HCT116 (cell line): ENCODE measurements at regions not wholly inside any gene's neighbourhood (a gene's known extent, or its start where the extent isn't known, plus 50 kb on each side); places are given as distances from the start of the nearest gene placed in this dataset.

Experiments used
- ATAC-seq: fragments of 200-7000 bp; cut with Tn5 transposase; 2 replicates; pipeline ENCODE4 v1.9.1; 2020; ENCODE audit warnings: mild to moderate bottlenecking, moderate library complexity
- BruUV-seq: library from RNA; stranded (reverse); fragments of 400-500 nt; replicated peaks from 2 replicates; lab custom pipeline; 2021; lab: Mats Ljungman, UMichigan
- CTCF ChIA-PET: fragments of 300-600 bp; sonication (Branson Sonifier 250); formaldehyde crosslinking; loops from one replicate; lab custom pipeline; 2021; ENCODE audit warnings: antibody characterized with exemption; lab: Charles Lee
- POLR2A ChIA-PET: fragments of 300-600, 350-600 bp; sonication (Branson Sonifier 250); formaldehyde crosslinking; loops from one replicate; lab custom pipeline; 2021; ENCODE audit warnings: antibody characterized with exemption; lab: Charles Lee
- RAD21 ChIA-PET, 2 experiments: fragments of 300-600 bp; sonication (Branson Sonifier 250); formaldehyde crosslinking; loops; one replicate each; lab custom pipeline; 2023; ENCODE audit warnings: low total read pairs in 2 of 2; ENCODE audit not compliant: uncharacterized antibody in 2 of 2, unreplicated experiment in 2 of 2, low non-redundant PET in 1 of 2; lab: Charles Lee
- DNase-seq: peaks from one replicate; pipeline ENCODE4 v3.0.0-alpha.2; 2010; ENCODE audit warnings: low read depth, low spot score
- H2AFZ ChIP-seq: fragments of 200-600 bp; shearing (Covaris generic), sonication (generic); 2 replicates; pipeline ENCODE4 v1.6.1; 2017; ENCODE audit warnings: low read depth, mixed run types, mixed read lengths, antibody characterized with exemption, low read length; ENCODE audit not compliant: poor library complexity, severe bottlenecking
- H3K27ac ChIP-seq: 2 replicates; pipeline ENCODE4 v1.5.1; 2012; ENCODE audit warnings: low read depth, low read length
- H3K27me3 ChIP-seq: fragments of 200-600 bp; sonication (generic); 2 replicates; pipeline ENCODE4 v1.6.1; 2016; ENCODE audit warnings: mixed run types, low read length, mixed read lengths; ENCODE audit not compliant: insufficient read depth
- H3K36me3 ChIP-seq, 2 experiments: fragments of 200-500 bp in 1 of 2; fragments of 200-600 bp in 1 of 2; sonication (Bioruptor generic) in 1 of 2; sonication (generic) in 1 of 2; 2 replicates each; pipeline versions ENCODE4 v1.5.1 to v1.6.1; 2014 to 2016; ENCODE audit warnings: low read length in 2 of 2, inconsistent platforms in 1 of 2, mixed read lengths in 1 of 2, mixed run types in 1 of 2; ENCODE audit not compliant: insufficient read depth in 2 of 2, control insufficient read depth in 1 of 2
- H3K4me1 ChIP-seq, 2 experiments: fragments of 200-600 bp in 1 of 2; sonication (generic) in 1 of 2; 2 replicates each; pipeline versions ENCODE4 v1.5.1 to v1.6.1; 2012 to 2017; ENCODE audit warnings: low read length in 2 of 2, inconsistent platforms in 1 of 2, mild to moderate bottlenecking in 1 of 2, mixed read lengths in 1 of 2, mixed run types in 1 of 2, moderate library complexity in 1 of 2; ENCODE audit not compliant: insufficient read depth in 2 of 2, control insufficient read depth in 1 of 2
- H3K4me2 ChIP-seq: fragments of 200-600 bp; sonication (generic); 2 replicates; pipeline ENCODE4 v1.6.1; 2017; ENCODE audit warnings: mixed run types, low read length, mixed read lengths
- H3K4me3 ChIP-seq, 2 experiments: fragments of 200-600 bp in 1 of 2; sonication (generic) in 1 of 2; replicated peaks in 1 of 2; 2 replicates each; pipeline ENCODE4 v1.5.1; 2011 to 2016; ENCODE audit warnings: low read length in 2 of 2, control low read depth in 1 of 2, low read depth in 1 of 2, mild to moderate bottlenecking in 1 of 2, mixed read lengths in 1 of 2, mixed run types in 1 of 2
- H3K79me2 ChIP-seq: fragments of 200-600 bp; sonication (generic); 2 replicates; pipeline ENCODE4 v1.6.1; 2017; ENCODE audit warnings: mild to moderate bottlenecking, mixed run types, low read length, moderate library complexity, mixed read lengths; ENCODE audit not compliant: insufficient read depth
- H3K9ac ChIP-seq: fragments of 200-600 bp; sonication (generic); 2 replicates; pipeline ENCODE4 v1.6.1; 2016; ENCODE audit warnings: low read length, mixed read lengths
- H3K9me2 ChIP-seq: fragments of 200-600 bp; sonication (generic), shearing (Covaris generic); 2 replicates; pipeline ENCODE4 v1.6.1; 2017; ENCODE audit warnings: mixed run types, mild to moderate bottlenecking, moderate library complexity; ENCODE audit not compliant: insufficient read depth
- H3K9me3 ChIP-seq, 2 experiments: fragments of 200-500 bp in 1 of 2; fragments of 200-600 bp in 1 of 2; sonication (Bioruptor generic) in 1 of 2; sonication (generic) in 1 of 2; 2 replicates each; pipeline ENCODE4 v1.6.1; 2014 to 2017; ENCODE audit warnings: low read length in 2 of 2, mixed read lengths in 2 of 2, inconsistent platforms in 1 of 2, low read depth in 1 of 2, mild to moderate bottlenecking in 1 of 2, mixed run types in 1 of 2, moderate library complexity in 1 of 2; ENCODE audit not compliant: control insufficient read depth in 1 of 2, insufficient read depth in 1 of 2
- H4K20me1 ChIP-seq: fragments of 200-600 bp; sonication (generic), shearing (Covaris generic); 2 replicates; pipeline ENCODE4 v1.6.1; 2017; ENCODE audit warnings: mixed run types, mild to moderate bottlenecking, moderate library complexity; ENCODE audit not compliant: insufficient read depth
- CEBPB ChIP-seq: IDR thresholded peaks from 2 replicates; pipeline ENCODE4 v1.6.1; 2012; ENCODE audit warnings: low read depth
- EGR1 ChIP-seq: IDR thresholded peaks from 2 replicates; pipeline ENCODE4 v1.6.1; 2012; ENCODE audit warnings: low read depth
- ELF1 ChIP-seq: IDR thresholded peaks from 2 replicates; pipeline ENCODE4 v1.6.1; 2012; ENCODE audit warnings: low read depth, borderline replicate concordance
- EZH2phosphoT487 ChIP-seq: fragments of 200-600 bp; IDR thresholded peaks from 2 replicates; pipeline ENCODE4 v1.6.1; 2018; ENCODE audit warnings: antibody characterized with exemption, borderline replicate concordance
- POLR2AphosphoS5 ChIP-seq: IDR thresholded peaks from 2 replicates; pipeline ENCODE4 v1.6.1; 2011; ENCODE audit warnings: mild to moderate bottlenecking, low read depth, low read length, moderate library complexity
- RAD21 ChIP-seq: IDR thresholded peaks from 2 replicates; pipeline ENCODE4 v1.6.1; 2012; ENCODE audit warnings: low read depth, mild to moderate bottlenecking
- SIN3A ChIP-seq: IDR thresholded peaks from 2 replicates; pipeline ENCODE4 v1.6.1; 2012; ENCODE audit warnings: low read depth
- SP1 ChIP-seq: IDR thresholded peaks from 2 replicates; pipeline ENCODE4 v1.6.1; 2012; ENCODE audit warnings: low read depth
- SRF ChIP-seq: IDR thresholded peaks from 2 replicates; pipeline ENCODE4 v1.6.1; 2012; ENCODE audit warnings: low read depth
- TCF7L2 ChIP-seq: IDR thresholded peaks from 2 replicates; pipeline ENCODE4 v1.7.0; 2011; ENCODE audit warnings: borderline replicate concordance, inconsistent platforms; ENCODE audit not compliant: insufficient read depth, insufficient read length; ENCODE audit errors: extremely low read depth
- YY1 ChIP-seq: IDR thresholded peaks from 2 replicates; pipeline ENCODE4 v1.6.1; 2011; ENCODE audit warnings: low read length, low read depth, moderate library complexity, mild to moderate bottlenecking; ENCODE audit not compliant: insufficient replicate concordance; ENCODE audit errors: extremely low read depth
- ZFX ChIP-seq: fragments of 450-650 bp; IDR thresholded peaks from 2 replicates; pipeline ENCODE4 v1.6.1; 2017
- ZNF274 ChIP-seq: fragments of 200-500 bp; sonication (Bioruptor generic); IDR thresholded peaks from 2 replicates; pipeline ENCODE4 v1.6.1; 2014; ENCODE audit warnings: mild to moderate bottlenecking, low read depth, low read length, inconsistent platforms
- intact Hi-C: fragments of 100-400 bp; cut with micrococcal nuclease; formaldehyde crosslinking; loops from 2 replicates; pipeline ENCODE4 v1.10.0; 2022
- TF ChIP-seq, protein P1 (sequence below): IDR thresholded peaks from 2 replicates; pipeline ENCODE4 v1.6.1; 2011; ENCODE audit warnings: mild to moderate bottlenecking, low read length, moderate library complexity; ENCODE audit not compliant: insufficient replicate concordance; ENCODE audit errors: extremely low read depth
- TF ChIP-seq, protein P2 (sequence below): IDR thresholded peaks from 2 replicates; pipeline ENCODE4 v1.6.1; 2012
- TF ChIP-seq, protein P3 (sequence below), 3 experiments: fragments of 200-600 bp in 1 of 3; sonication (generic) in 1 of 3; IDR thresholded peaks in 2 of 3; conservative IDR thresholded peaks in 1 of 3; 2 replicates each; pipeline ENCODE4 v1.5.1; 2012 to 2017; ENCODE audit warnings: low read depth in 2 of 3, low read length in 2 of 3, antibody characterized with exemption in 1 of 3, borderline replicate concordance in 1 of 3, control low read depth in 1 of 3, mild to moderate bottlenecking in 1 of 3, mixed read lengths in 1 of 3, mixed run types in 1 of 3, moderate library complexity in 1 of 3; ENCODE audit not compliant: insufficient read depth in 1 of 3
- TF ChIP-seq, protein P4 (sequence below): IDR thresholded peaks from 2 replicates; pipeline ENCODE4 v1.6.1; 2012
- TF ChIP-seq, protein P5 (sequence below): IDR thresholded peaks from 2 replicates; pipeline ENCODE4 v1.6.1; 2012; ENCODE audit warnings: low read depth

DNA sequence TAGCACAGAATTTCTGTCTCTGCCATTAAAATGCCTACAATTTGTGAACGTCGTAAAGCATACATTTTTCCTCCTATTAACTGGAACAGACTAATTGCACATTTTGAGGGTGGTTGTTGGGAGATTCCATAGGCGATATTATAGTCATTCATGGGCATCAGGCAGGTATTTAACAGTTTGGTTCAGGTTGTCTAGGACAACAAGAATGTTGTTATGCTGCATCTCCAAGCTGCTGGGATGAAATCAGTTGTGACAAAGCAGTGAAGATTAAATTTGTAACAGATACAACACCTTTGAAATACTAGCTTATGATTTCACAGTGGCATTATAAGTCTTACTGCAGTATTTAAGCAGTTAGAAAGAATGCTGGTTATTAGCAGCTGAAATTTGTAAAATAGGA, 339.7 kb upstream of the PITX2 start:
- ChIA-PET POLR2A (no interaction called here), CTCF (no interaction called here), RAD21 (no interaction called here)
- Histone ChIP-seq H3K4me1 (no peaks in the 10 kb centered on the region), H3K4me3 (no peak overlapping the region), H3K4me2 (no peak overlapping the region), H3K36me3 (no peaks in the 10 kb centered on the region), H3K9me3 (no peaks in the 10 kb centered on the region), H2AFZ (no peak overlapping the region), H3K9me2 (no peaks in the 10 kb centered on the region), H3K27me3 (no peaks in the 10 kb centered on the region), H3K27ac (no peak overlapping the region), H3K79me2 (no peaks in the 10 kb centered on the region), H3K9ac (no peak overlapping the region), H4K20me1 (no peaks in the 10 kb centered on the region)
- ATAC-seq: no peak
- intact Hi-C loops: no loop called here
- DNase-seq: no peak
- BruUV-seq: no TSS peak
- TF ChIP-seq ZFX (no peak), SIN3A (no peak), POLR2AphosphoS5 (no peak), RAD21 (no peak), CEBPB (no peak), TCF7L2 (no peak), ELF1 (no peak), EGR1 (no peak), SRF (no peak), SP1 (no peak), EZH2phosphoT487 (no peak), YY1 (no peak), ZNF274 (no peak)
- TF ChIP-seq, protein P1, sequence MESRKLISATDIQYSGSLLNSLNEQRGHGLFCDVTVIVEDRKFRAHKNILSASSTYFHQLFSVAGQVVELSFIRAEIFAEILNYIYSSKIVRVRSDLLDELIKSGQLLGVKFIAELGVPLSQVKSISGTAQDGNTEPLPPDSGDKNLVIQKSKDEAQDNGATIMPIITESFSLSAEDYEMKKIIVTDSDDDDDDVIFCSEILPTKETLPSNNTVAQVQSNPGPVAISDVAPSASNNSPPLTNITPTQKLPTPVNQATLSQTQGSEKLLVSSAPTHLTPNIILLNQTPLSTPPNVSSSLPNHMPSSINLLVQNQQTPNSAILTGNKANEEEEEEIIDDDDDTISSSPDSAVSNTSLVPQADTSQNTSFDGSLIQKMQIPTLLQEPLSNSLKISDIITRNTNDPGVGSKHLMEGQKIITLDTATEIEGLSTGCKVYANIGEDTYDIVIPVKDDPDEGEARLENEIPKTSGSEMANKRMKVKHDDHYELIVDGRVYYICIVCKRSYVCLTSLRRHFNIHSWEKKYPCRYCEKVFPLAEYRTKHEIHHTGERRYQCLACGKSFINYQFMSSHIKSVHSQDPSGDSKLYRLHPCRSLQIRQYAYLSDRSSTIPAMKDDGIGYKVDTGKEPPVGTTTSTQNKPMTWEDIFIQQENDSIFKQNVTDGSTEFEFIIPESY: no peak
- TF ChIP-seq, protein P2, sequence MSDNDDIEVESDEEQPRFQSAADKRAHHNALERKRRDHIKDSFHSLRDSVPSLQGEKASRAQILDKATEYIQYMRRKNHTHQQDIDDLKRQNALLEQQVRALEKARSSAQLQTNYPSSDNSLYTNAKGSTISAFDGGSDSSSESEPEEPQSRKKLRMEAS: no peak
- TF ChIP-seq, protein P3, sequence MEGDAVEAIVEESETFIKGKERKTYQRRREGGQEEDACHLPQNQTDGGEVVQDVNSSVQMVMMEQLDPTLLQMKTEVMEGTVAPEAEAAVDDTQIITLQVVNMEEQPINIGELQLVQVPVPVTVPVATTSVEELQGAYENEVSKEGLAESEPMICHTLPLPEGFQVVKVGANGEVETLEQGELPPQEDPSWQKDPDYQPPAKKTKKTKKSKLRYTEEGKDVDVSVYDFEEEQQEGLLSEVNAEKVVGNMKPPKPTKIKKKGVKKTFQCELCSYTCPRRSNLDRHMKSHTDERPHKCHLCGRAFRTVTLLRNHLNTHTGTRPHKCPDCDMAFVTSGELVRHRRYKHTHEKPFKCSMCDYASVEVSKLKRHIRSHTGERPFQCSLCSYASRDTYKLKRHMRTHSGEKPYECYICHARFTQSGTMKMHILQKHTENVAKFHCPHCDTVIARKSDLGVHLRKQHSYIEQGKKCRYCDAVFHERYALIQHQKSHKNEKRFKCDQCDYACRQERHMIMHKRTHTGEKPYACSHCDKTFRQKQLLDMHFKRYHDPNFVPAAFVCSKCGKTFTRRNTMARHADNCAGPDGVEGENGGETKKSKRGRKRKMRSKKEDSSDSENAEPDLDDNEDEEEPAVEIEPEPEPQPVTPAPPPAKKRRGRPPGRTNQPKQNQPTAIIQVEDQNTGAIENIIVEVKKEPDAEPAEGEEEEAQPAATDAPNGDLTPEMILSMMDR (IDR thresholded peaks at IDR 0.05 in 2 of 3, conservative IDR thresholded peaks at IDR 0.05 in 1 of 3; ENCODE audit: borderline replicate concordance in 1 of 3, insufficient read depth in 1 of 3, low read depth in 2 of 3, low read length in 2 of 3): no peak
- TF ChIP-seq, protein P4, sequence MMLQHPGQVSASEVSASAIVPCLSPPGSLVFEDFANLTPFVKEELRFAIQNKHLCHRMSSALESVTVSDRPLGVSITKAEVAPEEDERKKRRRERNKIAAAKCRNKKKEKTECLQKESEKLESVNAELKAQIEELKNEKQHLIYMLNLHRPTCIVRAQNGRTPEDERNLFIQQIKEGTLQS: no peak
- TF ChIP-seq, protein P5, sequence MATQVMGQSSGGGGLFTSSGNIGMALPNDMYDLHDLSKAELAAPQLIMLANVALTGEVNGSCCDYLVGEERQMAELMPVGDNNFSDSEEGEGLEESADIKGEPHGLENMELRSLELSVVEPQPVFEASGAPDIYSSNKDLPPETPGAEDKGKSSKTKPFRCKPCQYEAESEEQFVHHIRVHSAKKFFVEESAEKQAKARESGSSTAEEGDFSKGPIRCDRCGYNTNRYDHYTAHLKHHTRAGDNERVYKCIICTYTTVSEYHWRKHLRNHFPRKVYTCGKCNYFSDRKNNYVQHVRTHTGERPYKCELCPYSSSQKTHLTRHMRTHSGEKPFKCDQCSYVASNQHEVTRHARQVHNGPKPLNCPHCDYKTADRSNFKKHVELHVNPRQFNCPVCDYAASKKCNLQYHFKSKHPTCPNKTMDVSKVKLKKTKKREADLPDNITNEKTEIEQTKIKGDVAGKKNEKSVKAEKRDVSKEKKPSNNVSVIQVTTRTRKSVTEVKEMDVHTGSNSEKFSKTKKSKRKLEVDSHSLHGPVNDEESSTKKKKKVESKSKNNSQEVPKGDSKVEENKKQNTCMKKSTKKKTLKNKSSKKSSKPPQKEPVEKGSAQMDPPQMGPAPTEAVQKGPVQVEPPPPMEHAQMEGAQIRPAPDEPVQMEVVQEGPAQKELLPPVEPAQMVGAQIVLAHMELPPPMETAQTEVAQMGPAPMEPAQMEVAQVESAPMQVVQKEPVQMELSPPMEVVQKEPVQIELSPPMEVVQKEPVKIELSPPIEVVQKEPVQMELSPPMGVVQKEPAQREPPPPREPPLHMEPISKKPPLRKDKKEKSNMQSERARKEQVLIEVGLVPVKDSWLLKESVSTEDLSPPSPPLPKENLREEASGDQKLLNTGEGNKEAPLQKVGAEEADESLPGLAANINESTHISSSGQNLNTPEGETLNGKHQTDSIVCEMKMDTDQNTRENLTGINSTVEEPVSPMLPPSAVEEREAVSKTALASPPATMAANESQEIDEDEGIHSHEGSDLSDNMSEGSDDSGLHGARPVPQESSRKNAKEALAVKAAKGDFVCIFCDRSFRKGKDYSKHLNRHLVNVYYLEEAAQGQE: no peak
